NCI-H1436 treated with DMSO at 0.1 percent for 48 hours (cell line): ENCODE measurements at regions not wholly inside any gene's neighbourhood (a gene's known extent, or its start where the extent isn't known, plus 50 kb on each side); places are given as distances from the start of the nearest gene placed in this dataset.
"Not testable (repeated sequence)": the region's sequence is repeated elsewhere in the genome, so short reads cannot be mapped to it uniquely, and the experiment has no call there.

Source experiments
- DNase-seq: peaks from one replicate; lab custom pipeline; 2025; lab: John Stamatoyannopoulos, UW

DNA sequence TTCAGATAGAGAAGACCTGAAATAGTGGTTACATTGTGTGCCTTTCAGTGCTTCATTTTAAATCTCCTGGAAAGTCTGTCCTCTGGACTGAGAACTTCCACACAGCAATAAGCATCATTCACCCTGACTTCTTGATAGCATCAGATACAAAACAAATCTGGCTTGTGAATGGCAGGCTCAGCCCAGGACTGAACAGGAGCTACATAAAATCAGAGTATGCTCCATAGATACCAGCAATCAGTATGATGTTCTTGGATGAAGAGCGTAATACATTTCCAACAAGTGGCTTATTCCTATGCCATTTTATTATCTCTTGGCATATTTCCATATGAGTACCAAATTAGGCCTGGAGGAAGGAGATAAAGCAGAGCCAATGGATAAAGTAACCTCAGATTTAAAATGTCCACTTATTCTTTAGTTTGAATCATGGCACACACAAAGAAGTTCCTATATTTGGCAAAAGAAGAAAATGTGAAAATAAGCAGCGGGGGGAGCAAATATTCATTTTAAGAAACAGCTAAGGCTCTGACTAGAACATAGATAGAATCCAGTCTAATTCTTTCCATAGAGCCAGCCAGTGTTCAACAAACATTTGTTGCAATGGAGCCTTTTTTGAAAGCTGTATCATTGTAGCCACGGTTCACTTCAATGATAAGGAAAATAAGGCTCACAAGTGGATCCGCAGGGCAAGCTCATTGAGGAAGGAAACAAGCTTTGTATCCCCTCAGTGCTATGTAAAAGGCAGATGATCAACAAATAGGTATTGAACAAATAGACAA, 230.8 kb upstream of the CHAC2 start:
- DNase-seq: no peak

DNA sequence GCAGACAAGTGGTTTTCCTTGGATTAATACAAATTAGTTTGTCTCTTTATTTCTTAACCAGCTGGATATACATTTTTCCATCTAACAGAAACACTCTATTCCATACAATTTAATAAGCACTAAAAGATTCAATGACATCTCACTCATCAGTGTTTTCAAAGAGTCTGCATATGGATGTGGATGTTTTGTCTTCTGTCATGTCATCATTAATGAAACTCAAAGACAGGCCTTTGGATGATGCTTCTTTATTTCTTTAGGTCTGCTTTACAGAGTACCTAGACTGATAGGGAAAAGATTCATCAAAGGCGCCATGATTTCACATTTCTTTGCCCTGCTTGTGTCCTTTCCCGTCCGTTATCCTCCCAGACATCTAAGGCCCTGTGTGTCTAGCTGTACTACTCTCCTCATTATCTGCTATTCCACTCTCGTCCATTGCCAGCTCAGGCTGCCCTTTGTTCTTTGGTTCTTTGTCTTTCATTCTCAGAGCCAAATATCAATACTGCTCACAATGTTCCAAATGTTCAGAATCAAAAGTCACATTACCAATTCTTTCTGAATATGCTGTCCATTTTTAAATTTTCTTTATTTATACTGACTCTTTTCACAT, 232.3 kb upstream of the CHAC2 start:
- no peak for DNase-seq

DNA sequence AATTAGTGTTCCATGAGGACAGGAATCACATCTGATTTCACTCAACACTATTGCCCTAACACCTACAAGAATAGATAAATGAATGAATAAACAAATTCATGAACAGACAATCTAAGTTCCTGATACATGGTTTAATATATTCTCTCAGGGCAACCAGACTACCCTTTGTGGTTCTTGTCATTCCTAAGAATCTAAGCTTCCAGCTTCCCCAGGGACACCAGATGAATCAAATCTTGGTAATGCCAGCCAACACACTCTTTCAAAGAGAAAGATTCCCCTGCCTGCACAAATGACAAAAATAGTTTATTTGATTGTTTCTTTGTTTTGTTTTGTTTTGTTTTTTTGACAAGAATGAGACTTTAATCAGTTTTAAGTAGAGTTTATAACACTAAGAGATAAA, 237.5 kb upstream of the CHAC2 start:
- DNase-seq: no peak

DNA sequence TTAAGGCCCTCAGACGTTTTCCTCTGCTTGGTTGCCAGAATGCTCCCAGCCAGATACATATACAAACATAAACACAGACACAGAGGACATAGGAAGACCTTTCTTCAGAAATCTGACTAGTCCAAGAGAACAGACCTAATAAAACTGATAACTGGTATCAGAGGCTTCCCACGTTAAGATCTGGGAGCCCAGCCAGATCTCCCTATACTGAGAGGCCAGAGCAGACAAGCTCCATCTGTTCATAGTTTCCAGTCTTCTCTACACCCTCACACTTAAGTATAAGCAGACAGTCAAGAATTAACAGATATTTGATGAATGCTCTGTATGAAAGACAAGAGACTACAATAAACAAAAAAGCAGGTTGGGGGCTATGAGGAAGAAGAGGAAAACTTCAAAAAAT, 240.5 kb upstream of the CHAC2 start:
- DNase-seq: no peak

DNA sequence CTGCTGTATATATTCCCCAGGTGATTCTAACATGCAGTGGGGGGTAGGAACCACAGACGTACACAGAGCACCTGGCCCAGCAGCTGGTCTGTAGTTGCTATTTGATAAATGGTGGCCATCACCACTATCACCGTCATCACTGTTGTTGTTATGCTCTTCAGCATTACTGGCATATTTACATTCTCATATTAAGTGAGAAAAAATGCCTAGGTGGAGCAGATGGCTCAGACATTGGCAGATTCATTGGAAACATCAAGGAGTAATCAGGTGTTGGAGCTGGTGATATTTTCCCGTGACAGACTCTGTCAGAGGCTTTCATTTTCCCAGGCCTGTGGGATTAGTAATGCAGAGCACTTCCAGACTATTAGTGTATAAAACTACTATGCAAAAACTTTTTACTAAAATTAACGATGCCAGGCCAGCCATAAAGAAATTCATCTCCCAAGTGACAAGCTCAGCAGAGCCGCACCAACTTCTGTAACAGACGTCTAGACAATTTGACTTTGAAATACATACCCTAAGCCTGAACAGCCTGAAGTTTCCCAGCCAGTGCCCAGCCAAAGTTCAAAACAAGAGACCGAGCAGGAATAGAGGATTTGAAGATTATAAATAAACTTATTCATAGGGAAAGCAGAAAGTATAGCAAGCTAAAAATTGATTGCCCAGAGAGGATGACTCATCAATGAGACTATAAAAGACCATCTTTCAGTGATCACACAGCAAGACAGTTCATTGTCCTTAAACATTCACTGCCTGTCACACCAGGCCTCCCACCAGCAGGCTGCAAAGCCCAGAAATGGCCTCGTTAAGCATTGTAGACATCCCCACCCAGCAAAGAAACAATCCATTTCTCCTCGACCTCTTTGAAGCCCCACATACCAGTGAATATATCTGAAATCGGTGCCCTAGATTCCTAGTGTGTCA, 247.4 kb upstream of the CHAC2 start:
- peak; percentile 12 for DNase-seq

DNA sequence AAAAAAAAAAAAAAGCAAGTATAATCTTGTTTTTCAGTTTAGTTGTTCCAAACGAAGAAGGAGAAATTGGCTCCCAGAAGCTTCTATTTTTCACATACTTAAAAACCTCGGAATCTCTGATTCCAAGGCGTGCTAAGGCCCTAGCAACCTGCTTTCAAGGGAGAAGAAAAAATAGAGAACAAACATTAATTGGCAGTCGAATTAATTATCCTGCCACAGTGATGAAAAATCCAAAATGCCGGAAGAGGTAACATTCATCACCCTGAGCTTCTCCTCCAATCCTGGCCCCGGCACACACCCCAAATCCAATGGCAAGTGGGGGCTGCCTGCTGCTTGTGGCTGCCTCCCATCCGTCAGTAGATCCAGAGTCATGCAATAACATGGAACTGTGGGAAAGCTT, 250.2 kb upstream of the CHAC2 start:
- DNase-seq: no peak

DNA sequence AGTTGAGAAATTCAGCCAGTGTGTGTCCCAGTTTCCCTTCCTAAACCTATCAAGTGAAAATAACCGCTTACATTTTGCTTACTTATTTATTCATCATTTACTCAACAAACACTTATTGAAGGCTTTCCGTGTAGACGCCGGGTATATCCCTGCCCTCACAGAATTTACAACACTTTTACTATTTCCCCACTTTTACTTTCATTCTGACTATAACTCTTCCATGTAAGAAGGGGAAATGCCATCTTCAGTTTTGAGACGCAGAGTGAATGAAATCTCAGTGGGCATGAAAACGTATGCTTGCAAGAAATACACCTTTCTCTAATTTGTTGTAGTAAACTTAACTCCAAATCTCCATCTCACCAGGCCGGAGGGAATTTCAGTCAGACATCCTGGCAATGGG, 251.0 kb upstream of the CHAC2 start:
- no peak for DNase-seq

DNA sequence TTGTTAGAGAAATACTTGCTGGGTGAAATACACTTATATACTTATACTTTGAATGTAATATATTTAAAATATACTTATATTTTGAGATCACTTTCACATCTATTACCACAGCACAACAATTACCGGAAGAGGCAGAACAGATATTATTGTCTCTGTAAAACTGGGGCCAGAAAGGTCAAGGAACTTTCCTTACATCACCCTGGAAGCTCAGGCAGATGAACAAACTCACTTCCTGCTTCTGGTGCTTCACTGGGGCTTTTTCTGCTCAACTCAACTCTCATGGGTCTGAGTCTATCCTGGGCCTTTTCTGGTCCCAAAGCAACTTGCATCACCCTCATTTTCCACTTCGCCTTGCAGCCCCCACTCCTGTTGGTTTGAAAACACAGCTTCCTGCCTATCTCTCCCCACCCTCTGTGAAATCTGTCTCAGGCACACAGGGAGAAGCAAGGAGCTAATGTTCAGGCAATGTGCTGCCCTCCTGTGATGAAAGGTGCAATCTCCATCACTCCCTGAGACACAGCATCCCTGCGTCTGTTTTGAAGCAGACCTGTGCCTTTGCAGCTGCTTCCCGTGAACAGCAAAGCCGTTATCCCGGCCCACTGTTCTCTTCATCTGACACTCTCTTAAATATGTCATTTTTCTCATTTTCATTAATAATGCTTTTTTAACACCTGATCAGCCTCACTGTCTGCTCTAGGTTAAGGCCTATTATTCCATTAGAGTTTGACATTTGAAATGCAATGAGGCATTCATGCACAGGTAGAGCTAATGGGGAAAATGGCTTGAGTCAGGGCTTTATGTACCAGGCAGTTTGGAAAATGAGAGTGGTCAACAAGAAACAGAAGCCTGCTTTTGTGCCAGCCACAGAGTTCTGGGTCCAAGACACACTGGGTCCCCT, 251.9 kb upstream of the CHAC2 start:
- DNase-seq: no peak

DNA sequence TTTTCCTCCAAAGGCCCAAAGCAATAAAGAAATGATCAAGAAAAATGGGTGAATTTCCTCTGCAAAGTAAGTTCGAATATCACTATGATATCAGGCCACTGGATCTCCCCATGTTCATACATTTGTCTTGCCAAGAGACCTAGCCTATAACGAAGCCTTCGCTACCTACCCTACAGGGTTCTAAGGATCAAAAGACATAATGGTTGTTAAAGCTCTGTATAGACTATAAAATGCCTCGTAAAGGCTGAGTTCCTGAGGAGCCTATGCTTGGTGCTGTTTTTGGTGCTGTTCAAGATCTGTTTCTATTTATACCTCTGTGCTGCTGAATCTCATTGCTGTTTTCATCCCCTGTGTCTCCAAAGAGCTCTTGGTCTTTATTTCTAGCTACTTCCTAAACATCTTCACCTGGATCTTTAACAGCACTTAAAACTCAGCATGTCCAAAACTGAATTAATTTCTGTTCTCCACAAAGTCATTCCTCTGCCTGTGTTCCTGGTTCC, 254.4 kb upstream of the CHAC2 start:
- no peak for DNase-seq

DNA sequence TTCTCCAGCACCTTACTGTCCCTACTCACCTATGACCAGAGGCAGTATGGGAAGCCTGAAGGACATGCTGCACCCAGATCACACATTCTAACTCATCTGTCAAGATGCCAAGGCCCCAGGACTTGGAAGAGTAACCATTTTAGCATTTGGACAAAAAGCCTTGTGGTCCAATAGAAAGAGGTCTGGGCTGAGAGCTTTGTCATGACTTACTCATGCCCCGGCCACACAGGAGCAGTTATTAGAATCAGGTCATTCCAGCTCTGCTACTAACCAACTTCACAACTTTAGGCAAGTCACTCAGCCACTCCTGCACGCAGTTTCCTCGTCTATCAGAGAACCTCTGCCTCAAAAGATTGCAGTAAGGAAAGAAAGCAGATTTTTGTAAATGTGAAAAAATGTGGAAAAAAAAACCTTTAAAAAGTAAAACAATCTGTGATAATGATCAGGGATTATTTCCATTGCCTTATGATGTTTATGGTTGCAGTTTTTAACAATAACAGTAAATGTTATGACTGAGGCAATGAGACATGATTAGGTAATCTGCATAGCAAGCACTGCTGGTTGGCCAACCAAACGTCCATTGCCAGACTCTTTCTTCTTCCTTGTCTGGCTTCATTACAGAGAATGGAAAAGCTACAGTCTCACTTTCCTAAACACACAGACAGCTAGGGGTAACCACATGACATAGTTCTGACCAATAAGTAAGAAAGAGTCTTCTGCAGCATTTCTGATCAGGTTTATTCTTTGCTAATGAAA, 255.4 kb upstream of the CHAC2 start:
- DNase-seq: no peak

DNA sequence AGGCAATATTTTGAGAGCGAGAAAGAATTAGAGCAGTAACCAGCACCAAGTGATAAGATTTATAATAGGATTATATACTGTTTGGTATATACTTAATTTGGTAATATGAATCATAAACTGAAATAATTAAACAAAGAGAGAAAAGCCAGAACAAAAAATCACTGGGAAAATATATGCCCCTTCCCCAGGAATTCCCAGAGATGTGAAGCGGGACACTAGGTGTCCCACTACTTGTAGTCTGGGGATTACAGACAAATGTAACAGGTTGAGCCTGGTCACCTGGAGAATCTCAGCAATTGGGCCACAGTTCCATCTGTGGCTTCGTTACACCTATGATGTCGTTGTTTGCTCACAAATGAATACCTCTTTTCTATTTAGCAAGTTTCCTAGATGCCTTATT, 256.1 kb upstream of the CHAC2 start:
- no peak for DNase-seq

DNA sequence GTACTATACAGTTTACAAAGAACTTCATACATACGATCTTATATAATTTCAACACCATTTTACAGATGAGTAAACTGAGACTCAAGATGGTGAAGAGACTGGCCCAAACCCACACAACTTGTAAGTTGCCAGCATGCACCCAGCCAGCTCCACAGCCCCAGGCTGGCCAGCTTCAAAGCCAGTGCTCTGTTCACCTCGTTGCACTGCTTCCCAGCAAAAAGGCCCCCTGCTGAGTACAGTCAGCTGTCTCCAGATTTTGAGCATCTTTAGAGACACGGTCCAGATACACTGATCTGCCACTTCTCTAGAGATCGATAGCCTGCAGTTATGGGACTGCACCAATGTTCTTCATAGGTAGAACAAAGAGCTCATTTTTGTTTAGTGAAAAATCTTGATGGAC, 257.2 kb upstream of the CHAC2 start:
- no peak for DNase-seq

DNA sequence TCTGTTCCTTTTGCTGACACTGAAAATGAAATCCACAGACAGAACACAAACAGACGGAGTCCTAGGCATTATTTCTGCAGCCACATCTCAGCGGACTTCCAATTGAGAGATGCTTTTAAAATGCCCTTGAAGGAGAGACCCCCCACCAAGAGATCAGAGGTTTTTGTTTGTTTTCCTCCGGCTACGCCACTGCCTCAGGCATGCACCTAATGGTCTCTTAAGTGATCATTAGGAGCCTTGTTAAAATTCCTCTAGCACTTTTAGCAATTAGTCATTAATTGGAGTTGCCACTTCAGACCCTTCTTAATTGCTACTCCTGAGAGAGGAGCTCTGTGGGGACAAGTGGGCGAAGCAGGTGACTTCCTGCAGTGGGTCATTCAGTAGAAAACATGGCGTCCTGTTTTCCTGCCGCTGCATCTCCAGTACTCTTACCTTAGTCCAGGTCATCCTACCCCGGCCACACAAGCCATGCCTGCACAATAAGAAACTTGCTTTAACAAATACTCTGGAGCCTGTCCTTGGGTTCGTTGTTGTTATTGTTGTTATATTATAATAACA, 257.7 kb upstream of the CHAC2 start:
- DNase-seq: no peak

DNA sequence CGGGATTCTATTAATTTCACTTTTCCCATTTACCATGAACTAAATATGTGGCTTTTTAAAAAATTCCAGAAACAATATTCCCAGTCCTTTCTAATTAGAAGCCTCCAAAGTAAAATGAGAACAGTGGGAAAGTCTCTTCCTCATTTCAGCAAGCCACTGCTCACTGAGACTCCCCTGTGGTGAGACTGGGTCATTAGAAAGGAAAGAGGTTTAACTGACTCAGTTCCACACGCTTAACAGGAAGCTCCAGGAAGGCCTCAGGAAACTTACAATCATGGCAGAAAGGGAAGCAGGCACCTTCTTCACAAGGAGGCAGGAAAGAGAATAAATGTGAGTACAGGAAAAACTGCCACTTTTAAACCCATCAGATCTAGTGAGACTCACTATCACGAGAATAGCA, 258.9 kb upstream of the CHAC2 start:
- no peak for DNase-seq

DNA sequence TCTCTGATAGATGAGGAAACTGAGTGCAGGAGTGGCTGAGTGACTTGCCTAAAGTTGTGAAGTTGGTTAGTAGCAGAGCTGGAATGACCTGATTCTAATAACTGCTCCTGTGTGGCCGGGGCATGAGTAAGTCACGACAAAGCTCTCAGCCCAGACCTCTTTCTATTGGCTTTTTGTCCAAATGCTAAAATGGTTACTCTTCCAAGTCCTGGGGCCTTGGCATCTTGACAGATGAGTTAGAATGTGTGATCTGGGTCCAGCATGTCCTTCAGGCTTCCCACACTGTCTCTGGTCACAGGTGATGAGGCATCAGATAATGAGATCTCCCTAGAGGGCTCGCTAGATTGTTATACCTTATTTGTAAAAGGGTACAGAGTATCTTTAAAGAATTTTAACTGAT, 260.5 kb upstream of the CHAC2 start:
- not testable (repeated sequence) for DNase-seq

DNA sequence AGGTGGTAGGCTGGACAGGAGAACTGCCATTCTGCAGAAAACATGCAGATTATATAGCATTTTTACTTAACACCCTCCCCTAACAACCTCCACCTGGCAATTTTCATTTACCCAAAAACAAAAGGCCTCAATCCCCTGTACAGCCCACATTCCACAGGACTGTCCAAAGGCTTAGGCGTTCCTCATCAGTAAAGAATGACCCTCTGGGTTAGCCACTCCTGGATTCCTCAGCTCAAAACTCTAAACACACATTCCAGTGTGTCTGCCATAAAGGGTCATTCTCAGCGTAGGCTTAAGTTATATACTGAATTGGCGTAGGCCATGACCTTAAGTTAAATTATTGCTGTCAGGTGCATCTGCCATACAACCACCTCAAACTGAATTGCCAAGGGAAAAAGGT, 261.8 kb upstream of the CHAC2 start:
- no peak for DNase-seq

DNA sequence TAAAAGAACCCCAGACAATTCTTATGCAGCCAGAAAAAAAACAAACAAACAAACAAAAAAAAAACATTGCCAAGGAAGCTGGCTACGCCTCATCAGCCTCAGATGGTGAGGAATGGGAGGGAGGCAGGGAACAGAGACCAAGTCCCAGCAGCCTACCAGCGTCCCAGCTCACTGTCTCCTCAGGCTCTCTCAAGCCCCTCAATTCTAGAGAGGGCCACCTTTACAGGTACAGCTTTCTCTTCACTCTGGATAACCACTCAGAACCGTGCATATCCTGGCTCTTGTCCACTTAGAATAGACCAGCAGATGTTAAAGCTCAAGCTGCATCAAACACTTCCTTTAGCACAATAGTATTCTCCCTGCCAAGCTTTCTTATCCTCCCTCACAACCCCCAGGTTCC, 263.1 kb upstream of the CHAC2 start:
- DNase-seq: no peak

DNA sequence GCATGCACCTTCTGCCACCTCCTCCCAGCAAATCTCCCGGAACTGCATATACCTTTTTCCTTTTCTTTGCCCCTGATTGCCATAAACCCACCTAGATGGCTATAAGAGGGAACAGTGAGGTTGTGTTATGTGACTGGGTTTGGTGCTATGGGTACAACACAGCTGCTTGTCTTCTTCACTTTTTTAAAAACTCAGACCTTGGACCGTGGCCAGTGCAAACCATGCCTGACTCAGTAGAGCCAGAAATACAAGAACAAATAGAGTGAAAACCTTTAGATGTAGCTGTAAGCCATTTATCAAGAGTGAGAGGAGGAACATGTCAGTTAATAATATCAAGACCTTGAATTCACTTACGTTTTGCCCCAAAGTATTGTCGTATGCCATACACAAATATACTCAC, 267.4 kb upstream of the CHAC2 start:
- no peak for DNase-seq

DNA sequence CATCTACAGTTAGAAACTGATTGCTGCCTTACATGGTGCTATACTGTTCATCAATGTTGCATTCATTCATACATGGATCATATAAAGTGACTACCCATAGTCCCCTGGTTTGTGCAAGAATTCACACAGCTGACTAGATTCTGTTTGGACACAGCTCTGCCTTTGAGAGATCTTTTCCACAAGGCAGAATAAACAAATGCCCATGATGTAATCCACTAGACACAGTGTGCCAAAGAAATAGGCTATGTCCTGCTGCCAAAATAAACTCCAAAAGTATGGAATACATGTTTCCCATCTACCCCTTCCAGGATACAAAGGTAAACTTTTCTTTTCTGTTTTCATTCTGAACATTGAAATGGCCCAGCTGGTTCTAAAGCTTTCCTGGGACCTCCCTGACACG, 269.4 kb upstream of the CHAC2 start:
- no peak for DNase-seq

DNA sequence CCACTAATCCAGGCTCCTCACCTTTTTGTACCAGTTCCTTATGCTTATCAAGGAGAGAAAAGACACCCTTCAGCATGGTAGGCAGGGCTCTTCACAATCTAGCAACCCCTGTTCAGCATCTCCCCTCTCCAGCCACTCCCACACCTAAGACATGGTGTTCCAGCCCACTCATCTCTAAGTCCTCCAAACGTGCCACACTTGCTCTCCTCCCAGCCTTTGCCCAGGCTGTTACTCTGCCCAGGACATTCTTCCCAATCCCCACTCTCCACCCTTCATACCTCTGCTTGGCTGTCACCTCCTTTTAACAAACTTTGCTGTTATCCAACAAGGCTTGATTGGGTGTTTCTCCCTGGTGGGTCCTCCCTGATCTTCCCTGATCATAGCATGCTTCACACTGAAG, 270.6 kb upstream of the CHAC2 start:
- no peak for DNase-seq

DNA sequence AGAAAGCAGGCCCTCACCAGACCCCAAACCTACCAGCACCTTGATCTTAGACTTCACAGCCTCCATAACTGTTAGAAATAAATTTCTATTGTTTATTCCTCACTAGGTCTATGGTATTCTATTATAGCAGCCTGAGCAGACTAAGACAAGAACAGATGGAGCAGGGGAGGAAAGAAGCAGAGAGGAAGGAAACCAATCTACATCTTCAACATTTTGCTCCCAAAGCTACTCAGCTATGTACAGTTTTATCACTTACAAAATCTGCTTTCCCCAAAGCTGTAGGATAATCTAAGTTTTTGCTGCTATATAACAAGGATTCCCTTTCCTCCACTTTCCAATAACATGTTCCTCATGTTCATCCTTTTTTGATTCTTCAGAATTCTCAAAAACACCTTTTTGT, 274.4 kb upstream of the CHAC2 start:
- DNase-seq: no peak
